ENCODE measurements at regions not wholly inside any gene's neighbourhood (a gene's known extent, or its start where the extent isn't known, plus 50 kb on each side); places are given as distances from the start of the nearest gene placed in this dataset.

DNA sequence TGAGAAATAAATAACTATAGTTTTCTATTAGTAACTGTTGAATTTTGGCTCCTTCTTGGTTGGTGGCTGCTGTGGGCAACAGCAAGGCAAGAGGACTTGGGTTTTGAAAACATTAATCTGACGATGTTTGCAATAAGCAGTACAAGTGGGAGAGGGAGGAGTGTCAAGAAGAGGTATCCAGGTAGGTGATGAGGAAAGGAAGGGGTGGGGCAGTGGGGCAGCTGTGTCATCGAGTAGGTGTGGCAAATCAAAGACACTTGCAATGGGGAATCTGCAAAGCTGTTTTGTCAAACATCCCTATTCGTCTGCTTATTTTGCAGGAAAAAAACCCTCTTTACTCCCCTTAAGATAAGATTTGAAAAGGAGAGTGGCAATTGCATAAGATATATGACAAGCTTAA is 171.9 kb upstream of the MAP3K7 start:
- TF ChIP-seq, protein P1, sequence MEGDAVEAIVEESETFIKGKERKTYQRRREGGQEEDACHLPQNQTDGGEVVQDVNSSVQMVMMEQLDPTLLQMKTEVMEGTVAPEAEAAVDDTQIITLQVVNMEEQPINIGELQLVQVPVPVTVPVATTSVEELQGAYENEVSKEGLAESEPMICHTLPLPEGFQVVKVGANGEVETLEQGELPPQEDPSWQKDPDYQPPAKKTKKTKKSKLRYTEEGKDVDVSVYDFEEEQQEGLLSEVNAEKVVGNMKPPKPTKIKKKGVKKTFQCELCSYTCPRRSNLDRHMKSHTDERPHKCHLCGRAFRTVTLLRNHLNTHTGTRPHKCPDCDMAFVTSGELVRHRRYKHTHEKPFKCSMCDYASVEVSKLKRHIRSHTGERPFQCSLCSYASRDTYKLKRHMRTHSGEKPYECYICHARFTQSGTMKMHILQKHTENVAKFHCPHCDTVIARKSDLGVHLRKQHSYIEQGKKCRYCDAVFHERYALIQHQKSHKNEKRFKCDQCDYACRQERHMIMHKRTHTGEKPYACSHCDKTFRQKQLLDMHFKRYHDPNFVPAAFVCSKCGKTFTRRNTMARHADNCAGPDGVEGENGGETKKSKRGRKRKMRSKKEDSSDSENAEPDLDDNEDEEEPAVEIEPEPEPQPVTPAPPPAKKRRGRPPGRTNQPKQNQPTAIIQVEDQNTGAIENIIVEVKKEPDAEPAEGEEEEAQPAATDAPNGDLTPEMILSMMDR (IDR thresholded peaks at IDR 0.05), result no peak
- no peak for TF ChIP-seq POLR2A (IDR thresholded peaks at IDR 0.05)

Data from thyroid gland (tissue), 4 donors.